Endothelial cell (in vitro differentiated cells): ENCODE measurements at regions not wholly inside any gene's neighbourhood (a gene's known extent, or its start where the extent isn't known, plus 50 kb on each side); places are given as distances from the start of the nearest gene placed in this dataset.

ENCODE experiments used
- DNase-seq: peaks from one replicate; pipeline ENCODE4 v3.0.0; 2021; ENCODE audit warnings: low spot score
- H3K27ac Mint-ChIP-seq: one replicate; pipeline ENCODE4 v1.8.0; 2021; ENCODE audit warnings: mixed read lengths, inconsistent platforms; ENCODE audit not compliant: unreplicated experiment
- H3K27me3 Mint-ChIP-seq: one replicate; pipeline ENCODE4 v1.8.0; 2021; ENCODE audit warnings: mild to moderate bottlenecking, moderate library complexity, mixed read lengths, inconsistent platforms; ENCODE audit not compliant: unreplicated experiment
- H3K36me3 Mint-ChIP-seq: one replicate; pipeline ENCODE4 v1.8.0; 2021; ENCODE audit warnings: mild to moderate bottlenecking, low read depth, mixed read lengths, inconsistent platforms; ENCODE audit not compliant: unreplicated experiment
- H3K4me1 Mint-ChIP-seq: one replicate; pipeline ENCODE4 v1.8.0; 2021; ENCODE audit warnings: mild to moderate bottlenecking, mixed read lengths, inconsistent platforms; ENCODE audit not compliant: unreplicated experiment
- H3K4me3 Mint-ChIP-seq: one replicate; pipeline ENCODE4 v1.8.0; 2021; ENCODE audit warnings: mild to moderate bottlenecking, mixed read lengths, inconsistent platforms; ENCODE audit not compliant: unreplicated experiment
- H3K9me3 Mint-ChIP-seq: one replicate; pipeline ENCODE4 v1.8.0; 2021; ENCODE audit warnings: mixed read lengths, inconsistent platforms; ENCODE audit not compliant: unreplicated experiment
- TF ChIP-seq, protein P1 (sequence below): fragments of 200-600 bp; sonication (generic); IDR thresholded peaks from one replicate; pipeline ENCODE4 v1.5.0; 2021; ENCODE audit warnings: antibody characterized with exemption; ENCODE audit not compliant: unreplicated experiment

DNA sequence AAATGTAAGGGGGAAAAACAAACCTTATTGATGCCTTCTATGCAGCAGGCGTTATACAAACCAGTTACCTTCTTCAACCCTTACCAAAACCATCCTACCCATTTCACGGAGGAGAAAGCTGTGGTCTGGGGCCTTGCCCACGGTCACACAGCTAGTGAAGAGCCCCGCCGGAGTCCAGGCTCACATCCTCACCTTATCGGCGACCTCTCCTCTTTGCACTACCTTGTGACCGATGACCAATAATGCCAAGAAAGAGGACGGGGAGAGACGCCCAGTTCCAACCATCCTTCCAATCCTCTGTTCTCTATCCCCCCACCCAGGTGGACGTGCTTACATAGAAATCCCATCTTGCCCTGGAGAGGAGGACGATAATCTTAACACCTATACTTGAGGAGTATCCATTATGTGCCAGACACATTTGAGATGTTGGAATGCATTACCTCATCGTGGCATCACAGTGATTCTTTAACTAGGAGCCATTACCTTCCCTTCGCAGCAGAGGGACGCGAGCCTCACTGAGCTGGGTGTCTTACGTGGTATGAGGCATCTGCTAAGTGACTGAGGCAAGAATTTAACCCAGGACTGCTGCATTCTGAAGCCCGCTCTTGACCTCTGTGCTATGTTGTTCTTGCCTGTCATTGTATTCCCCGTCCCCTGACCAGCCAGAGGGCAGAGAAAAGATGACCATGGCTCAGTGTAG is 253.7 kb upstream of the B3GAT1 start:
- no peaks in the 10 kb centered on the region for H3K36me3 Mint-ChIP-seq
- H3K9me3 Mint-ChIP-seq, result no peaks in the 10 kb centered on the region
- no peak for DNase-seq
- TF ChIP-seq, protein P1, sequence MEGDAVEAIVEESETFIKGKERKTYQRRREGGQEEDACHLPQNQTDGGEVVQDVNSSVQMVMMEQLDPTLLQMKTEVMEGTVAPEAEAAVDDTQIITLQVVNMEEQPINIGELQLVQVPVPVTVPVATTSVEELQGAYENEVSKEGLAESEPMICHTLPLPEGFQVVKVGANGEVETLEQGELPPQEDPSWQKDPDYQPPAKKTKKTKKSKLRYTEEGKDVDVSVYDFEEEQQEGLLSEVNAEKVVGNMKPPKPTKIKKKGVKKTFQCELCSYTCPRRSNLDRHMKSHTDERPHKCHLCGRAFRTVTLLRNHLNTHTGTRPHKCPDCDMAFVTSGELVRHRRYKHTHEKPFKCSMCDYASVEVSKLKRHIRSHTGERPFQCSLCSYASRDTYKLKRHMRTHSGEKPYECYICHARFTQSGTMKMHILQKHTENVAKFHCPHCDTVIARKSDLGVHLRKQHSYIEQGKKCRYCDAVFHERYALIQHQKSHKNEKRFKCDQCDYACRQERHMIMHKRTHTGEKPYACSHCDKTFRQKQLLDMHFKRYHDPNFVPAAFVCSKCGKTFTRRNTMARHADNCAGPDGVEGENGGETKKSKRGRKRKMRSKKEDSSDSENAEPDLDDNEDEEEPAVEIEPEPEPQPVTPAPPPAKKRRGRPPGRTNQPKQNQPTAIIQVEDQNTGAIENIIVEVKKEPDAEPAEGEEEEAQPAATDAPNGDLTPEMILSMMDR, result no peak
- H3K4me3 Mint-ChIP-seq, result no peak overlapping the region
- H3K27me3 Mint-ChIP-seq, result peaks cover 4% of the 10 kb centered on the region
- H3K27ac Mint-ChIP-seq, result no peak overlapping the region
- H3K4me1 Mint-ChIP-seq, result no peaks in the 10 kb centered on the region

DNA sequence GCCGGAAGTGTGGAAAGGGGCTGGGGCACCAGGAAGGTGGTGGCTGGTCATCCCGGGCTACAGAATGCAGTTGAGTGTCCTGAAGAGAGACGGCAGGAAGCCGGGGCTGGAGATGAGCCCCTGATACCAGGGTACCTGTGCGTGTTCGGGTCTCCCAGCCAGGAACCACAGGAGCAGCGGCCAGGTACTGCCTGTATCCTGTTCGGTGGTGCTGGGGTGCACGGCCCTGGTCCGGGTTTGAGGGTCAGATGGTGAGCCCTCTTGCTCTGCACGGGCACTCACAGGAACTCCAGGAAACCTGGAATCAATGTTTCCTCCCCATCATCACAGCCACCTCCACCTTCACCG is 253.1 kb upstream of the B3GAT1 start:
- TF ChIP-seq, protein P1, result no peak
- Mint-ChIP-seq H3K4me1 (no peaks in the 10 kb centered on the region), H3K27ac (no peak overlapping the region), H3K9me3 (no peaks in the 10 kb centered on the region), H3K4me3 (no peak overlapping the region), H3K27me3 (peaks cover 4% of the 10 kb centered on the region), H3K36me3 (no peaks in the 10 kb centered on the region)
- DNase-seq, result no peak

DNA sequence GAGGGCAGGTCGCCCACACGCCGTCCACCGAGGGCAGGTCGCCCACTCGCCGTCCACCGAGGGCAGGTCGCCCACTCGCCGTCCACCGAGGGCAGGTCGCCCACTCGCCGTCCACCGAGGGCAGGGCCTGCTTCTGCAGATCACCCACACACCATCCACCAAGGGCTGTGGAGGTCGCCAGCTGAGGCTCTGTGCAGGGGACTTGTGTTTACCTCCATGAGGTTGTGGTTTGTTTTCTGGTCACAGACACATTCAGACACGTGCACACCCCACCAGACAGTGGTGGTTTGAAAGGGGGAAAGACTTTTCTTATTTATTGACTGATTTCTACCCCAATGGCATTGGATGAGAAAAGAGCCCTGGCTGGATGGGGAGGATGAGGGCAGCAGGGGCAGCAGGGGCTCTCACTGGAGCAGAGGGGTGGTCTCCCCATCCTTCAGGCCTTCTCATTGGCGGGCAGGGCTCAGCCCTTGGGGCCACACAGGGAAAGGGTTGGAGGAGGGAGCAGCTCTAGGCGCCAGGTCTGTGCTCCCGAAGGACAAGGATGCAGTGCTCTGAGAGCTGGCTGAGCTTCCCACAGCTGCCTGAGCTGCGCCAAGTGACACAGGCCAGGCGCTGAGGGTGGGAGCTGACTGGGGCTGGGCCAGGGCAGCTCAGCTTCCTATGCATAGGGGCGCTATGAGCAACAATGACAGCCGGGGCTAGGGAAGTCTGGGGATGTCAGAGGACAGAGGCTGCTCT is 252.6 kb upstream of the B3GAT1 start:
- no peak overlapping the region for H3K27ac Mint-ChIP-seq
- DNase-seq, result no peak
- H3K4me3 Mint-ChIP-seq, result no peak overlapping the region
- H3K9me3 Mint-ChIP-seq, result no peaks in the 10 kb centered on the region
- peaks cover 4% of the 10 kb centered on the region for H3K27me3 Mint-ChIP-seq
- TF ChIP-seq, protein P1, result no peak
- no peaks in the 10 kb centered on the region for H3K36me3 Mint-ChIP-seq
- H3K4me1 Mint-ChIP-seq, result no peaks in the 10 kb centered on the region

DNA sequence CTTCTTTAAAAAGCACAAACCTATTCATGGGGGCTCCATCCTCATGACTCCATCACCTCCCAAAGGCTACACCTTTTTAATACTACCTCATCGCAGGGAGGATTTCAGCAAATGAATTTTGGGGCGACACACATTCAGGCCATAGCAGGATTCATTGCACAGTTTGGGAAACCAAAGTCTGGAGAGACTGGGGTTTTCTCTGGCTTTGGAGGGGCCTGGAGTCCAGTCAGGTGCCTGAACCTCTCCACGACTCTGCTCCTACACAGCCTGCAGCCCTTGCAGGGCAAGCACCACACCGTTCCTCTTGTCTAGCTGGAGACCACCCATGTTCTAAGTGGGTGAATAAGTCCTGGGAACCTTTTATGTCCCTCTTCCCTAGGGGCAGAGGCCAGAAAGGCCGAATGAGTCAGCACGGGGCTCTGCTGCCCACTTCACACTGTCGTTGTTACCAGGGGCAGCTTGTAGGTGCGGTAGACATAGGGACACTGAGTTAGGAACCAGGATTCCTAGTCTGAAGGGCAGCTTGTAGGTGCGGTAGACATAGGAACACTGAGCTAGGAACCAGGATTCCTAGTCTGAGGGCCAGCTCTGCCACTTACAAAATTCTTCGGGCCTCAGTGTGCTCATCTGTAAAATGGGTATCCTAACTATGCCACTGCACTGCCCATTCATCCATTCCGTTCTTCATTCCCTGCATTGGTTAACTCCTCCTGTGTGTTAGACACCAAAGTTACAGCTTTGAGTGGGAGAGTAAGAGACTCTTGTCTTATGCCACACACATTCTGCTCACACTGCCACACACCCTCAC is 251.7 kb upstream of the B3GAT1 start:
- Mint-ChIP-seq H3K9me3 (no peaks in the 10 kb centered on the region), H3K4me1 (no peaks in the 10 kb centered on the region), H3K27me3 (peaks cover 4% of the 10 kb centered on the region), H3K27ac (no peak overlapping the region), H3K4me3 (no peak overlapping the region), H3K36me3 (no peaks in the 10 kb centered on the region)
- TF ChIP-seq, protein P1, result no peak
- DNase-seq, result no peak
